Parathyroid adenoma (tissue), 2 donors: ENCODE measurements at regions not wholly inside any gene's neighbourhood (a gene's known extent, or its start where the extent isn't known, plus 50 kb on each side); places are given as distances from the start of the nearest gene placed in this dataset.

Source experiments
- H2AFZ ChIP-seq: fragments of 300-600 bp; sonication (generic); one replicate; pipeline ENCODE4 v1.7.0; 2017; ENCODE audit warnings: antibody characterized with exemption, mild to moderate bottlenecking
- H3K27ac ChIP-seq: fragments of 300-600 bp; sonication (generic); one replicate; pipeline ENCODE4 v1.7.0; 2017
- H3K27me3 ChIP-seq: fragments of 300-600 bp; sonication (generic); one replicate; pipeline ENCODE4 v1.7.0; 2017; ENCODE audit warnings: low read length; ENCODE audit not compliant: control insufficient read depth, insufficient read depth
- H3K36me3 ChIP-seq: fragments of 300-600 bp; sonication (generic); one replicate; pipeline ENCODE4 v1.7.0; 2017; ENCODE audit warnings: low read length; ENCODE audit not compliant: control insufficient read depth, insufficient read depth
- H3K4me1 ChIP-seq: fragments of 300-600 bp; sonication (generic); one replicate; pipeline ENCODE4 v1.7.0; 2017; ENCODE audit warnings: control low read depth
- H3K4me2 ChIP-seq: fragments of 300-600 bp; sonication (generic); one replicate; pipeline ENCODE4 v1.7.0; 2017; ENCODE audit warnings: low read length
- H3K4me3 ChIP-seq: fragments of 300-600 bp; sonication (generic); one replicate; pipeline ENCODE4 v1.7.0; 2017; ENCODE audit warnings: low read depth, low read length
- H3K79me2 ChIP-seq: fragments of 300-600 bp; sonication (generic); one replicate; pipeline ENCODE4 v1.7.0; 2017; ENCODE audit warnings: control low read depth
- H3K9ac ChIP-seq: fragments of 300-600 bp; sonication (generic); one replicate; pipeline ENCODE4 v1.7.0; 2017; ENCODE audit warnings: mild to moderate bottlenecking
- H3K9me3 ChIP-seq: fragments of 300-600 bp; sonication (generic); one replicate; pipeline ENCODE4 v1.7.0; 2017; ENCODE audit warnings: low read length; ENCODE audit not compliant: control insufficient read depth
- CTCF ChIP-seq: fragments of 300-600 bp; sonication (generic); IDR thresholded peaks from one replicate; pipeline ENCODE4 v1.7.0; 2017; ENCODE audit warnings: antibody characterized with exemption, mild to moderate bottlenecking
- donor health status: primary hyperparathyroidism.

GRCh38 chr4:30416547-30416946 lies 303.6 kb upstream of the PCDH7 start:
- H3K27ac ChIP-seq = no peak overlapping the region
- no peak overlapping the region for H3K9ac ChIP-seq
- TF ChIP-seq CTCF = no peak
- no peak overlapping the region for H2AFZ ChIP-seq
- H3K79me2 ChIP-seq = no peaks in the 10 kb centered on the region
- no peaks in the 10 kb centered on the region for H3K27me3 ChIP-seq
- no peaks in the 10 kb centered on the region for H3K36me3 ChIP-seq
- no peak overlapping the region for H3K4me2 ChIP-seq
- H3K4me1 ChIP-seq = no peaks in the 10 kb centered on the region
- H3K4me3 ChIP-seq = no peak overlapping the region
- H3K9me3 ChIP-seq = peaks cover 5% of the 10 kb centered on the region

GRCh38 chr4:30427932-30428331 lies 292.2 kb upstream of the PCDH7 start:
- Histone ChIP-seq H3K9me3 (no peaks in the 10 kb centered on the region), H3K79me2 (no peaks in the 10 kb centered on the region), H3K27me3 (no peaks in the 10 kb centered on the region), H3K4me2 (no peak overlapping the region), H3K4me3 (no peak overlapping the region), H3K9ac (no peak overlapping the region), H3K4me1 (no peaks in the 10 kb centered on the region), H3K36me3 (no peaks in the 10 kb centered on the region), H2AFZ (no peak overlapping the region), H3K27ac (no peak overlapping the region)
- no peak for TF ChIP-seq CTCF

GRCh38 chr4:30429813-30430761 lies 290.1 kb upstream of the PCDH7 start:
- Histone ChIP-seq H3K4me2 (no peak overlapping the region), H3K36me3 (no peaks in the 10 kb centered on the region), H3K27ac (no peak overlapping the region), H3K27me3 (no peaks in the 10 kb centered on the region), H3K9ac (no peak overlapping the region), H3K79me2 (no peaks in the 10 kb centered on the region), H2AFZ (no peak overlapping the region), H3K4me3 (no peak overlapping the region), H3K4me1 (no peaks in the 10 kb centered on the region), H3K9me3 (no peaks in the 10 kb centered on the region)
- TF ChIP-seq CTCF = no peak

- TF ChIP-seq CTCF = no peak
Observed at GRCh38 chr4:30434656-30435055, 285.5 kb upstream of the PCDH7 start.

GRCh38 chr4:30436394-30436793 lies 283.8 kb upstream of the PCDH7 start:
- Histone ChIP-seq H3K4me1 (no peaks in the 10 kb centered on the region), H3K9ac (no peak overlapping the region), H3K79me2 (no peaks in the 10 kb centered on the region), H3K27ac (no peak overlapping the region), H2AFZ (no peak overlapping the region), H3K4me3 (no peak overlapping the region), H3K36me3 (no peaks in the 10 kb centered on the region), H3K4me2 (no peak overlapping the region), H3K9me3 (no peaks in the 10 kb centered on the region), H3K27me3 (no peaks in the 10 kb centered on the region)
- no peak for TF ChIP-seq CTCF

More at GRCh38 chr4:30434656-30435055, 285.5 kb upstream of the PCDH7 start:
- H2AFZ ChIP-seq = no peak overlapping the region
- H3K4me3 ChIP-seq = no peak overlapping the region
- no peak overlapping the region for H3K4me2 ChIP-seq
- no peaks in the 10 kb centered on the region for H3K27me3 ChIP-seq
- no peaks in the 10 kb centered on the region for H3K36me3 ChIP-seq
- no peak overlapping the region for H3K27ac ChIP-seq
- H3K79me2 ChIP-seq = no peaks in the 10 kb centered on the region
- H3K9ac ChIP-seq = no peak overlapping the region
- no peaks in the 10 kb centered on the region for H3K4me1 ChIP-seq
- no peaks in the 10 kb centered on the region for H3K9me3 ChIP-seq
